ENCODE measurements at regions not wholly inside any gene's neighbourhood (a gene's known extent, or its start where the extent isn't known, plus 50 kb on each side); places are given as distances from the start of the nearest gene placed in this dataset.

- Histone ChIP-seq H4K5ac (ENCODE audit: low read depth, low read length) (no peak overlapping the region), H3K36me3 (ENCODE audit: control insufficient read depth, insufficient read depth, low read length) (no peaks in the 10 kb centered on the region), H3K4me1 (ENCODE audit: control insufficient read depth, insufficient read depth, low read length) (peaks cover 7% of the 10 kb centered on the region), H2BK120ac (ENCODE audit: low read depth, low read length) (no peak overlapping the region), H3K4ac (ENCODE audit: low read depth, low read length) (0 out of 2 replicates have a peak overlapping the region, but pooled peaks have one; percentile 16), H2BK5ac (ENCODE audit: low read depth, low read length, poor library complexity, severe bottlenecking) (no peak overlapping the region), H3K56ac (ENCODE audit: extremely low read depth, insufficient read depth, low read length) (no peak overlapping the region), H4K20me1 (ENCODE audit: insufficient read depth, low read length) (no peaks in the 10 kb centered on the region), H3K9me1 (ENCODE audit: insufficient read depth, low read length) (0 out of 2 replicates have a peak, but pooled peaks cover 6% of the 10 kb centered on the region), H3K4me2 (ENCODE audit: low read depth, low read length) (0 out of 2 replicates have a peak overlapping the region, but pooled peaks have one; percentile 5), H3K4me3 (ENCODE audit: insufficient read depth, low read depth, low read length) (no peak overlapping the region), H3K18ac (ENCODE audit: low read depth, low read length) (0 out of 2 replicates have a peak overlapping the region, but pooled peaks have one; percentile 10), H3K27me3 (ENCODE audit: control insufficient read depth, insufficient read depth, low read length) (no peaks in the 10 kb centered on the region), H3K9me3 (ENCODE audit: control insufficient read depth, insufficient read depth, low read length) (no peaks in the 10 kb centered on the region; the same call in 1 of the 2 replicates), H2AFZ (replicated peaks; ENCODE audit: low read length, poor library complexity) (peak overlapping the region; percentile 33), H3K79me1 (ENCODE audit: low read depth in 1 of 2, low read length in 2 of 2) (no peaks in the 10 kb centered on the region), H2AK5ac (ENCODE audit: low read depth, low read length) (no peak overlapping the region), H4K91ac (ENCODE audit: insufficient read depth, low read depth, low read length) (no peak overlapping the region; the same call in 1 of the 2 replicates), H3K9ac (ENCODE audit: low read depth, low read length) (no peak overlapping the region), H3K27ac (ENCODE audit: insufficient read depth, low read length) (no peak overlapping the region), H3K23ac (ENCODE audit: low read depth, low read length) (no peak overlapping the region), H4K8ac (ENCODE audit: low read depth in 2 of 2, low read length in 2 of 2) (no peak overlapping the region), H2BK20ac (ENCODE audit: low read depth, low read length) (no peak overlapping the region), H2AK9ac (replicated peaks; ENCODE audit: low read depth, low read length, poor library complexity) (no peak overlapping the region), H2BK15ac (ENCODE audit: low read depth, low read length) (no peak overlapping the region), H3K14ac (replicated peaks; ENCODE audit: low read depth, low read length) (no peak overlapping the region)
- CTCF ChIA-PET, result interaction anchor here (1.0 kb wide), 1 partner anchor 79 kb away, joined by 3 read pairs; no protein-coding TSS in a partner anchor
- intact Hi-C loops (cut with micrococcal nuclease) (loop anchor here (10.0 kb wide), 1 partner anchor 199 kb away; no protein-coding TSS in a partner anchor), in situ Hi-C loops (cut with MboI; ENCODE audit: low sequenced_read_pairs) (no loop called here), dilution Hi-C loops (cut with HindIII; ENCODE audit: low sequenced_read_pairs, unreplicated experiment) (no loop called here)
- POLR2A ChIA-PET (ENCODE audit: unreplicated experiment), result no interaction called here
- no TSS peak for BruUV-seq (replicated peaks)
- 0 out of 2 replicates have a peak, but pooled peaks have one; percentile 3 for TF ChIP-seq CEBPB (IDR thresholded peaks at IDR 0.05; ENCODE audit: low read depth, low read length)
- TF ChIP-seq RFX5 (IDR thresholded peaks at IDR 0.05; ENCODE audit: low read depth, low read length), result no peak
- DNase-seq (peak; percentile 70), ATAC-seq (ENCODE audit: low read depth) (peak; percentile 93)
- 80% methylated on average over 1 of the region's 8 CpGs; no CpG with 5 or more reads in 1 of the 2 experiments for WGBS, 2 experiments (ENCODE audit: extremely low coverage in 2 of 2, insufficient read length in 1 of 2)
These were observed 155.7 kb upstream of the JADE1 start for GRCh38 chr4:128653527-128654444.

All from IMR-90 (cell line).